Fibroblast of peridontal ligament (primary cell): ENCODE measurements at regions not wholly inside any gene's neighbourhood (a gene's known extent, or its start where the extent isn't known, plus 50 kb on each side); places are given as distances from the start of the nearest gene placed in this dataset.
"Not testable (repeated sequence)": the region's sequence is repeated elsewhere in the genome, so short reads cannot be mapped to it uniquely, and the experiment has no call there.

Experiments
- DNase-seq: peaks from one replicate; pipeline ENCODE4 v3.0.0-alpha.2; 2010; ENCODE audit errors: extremely low read depth

DNA sequence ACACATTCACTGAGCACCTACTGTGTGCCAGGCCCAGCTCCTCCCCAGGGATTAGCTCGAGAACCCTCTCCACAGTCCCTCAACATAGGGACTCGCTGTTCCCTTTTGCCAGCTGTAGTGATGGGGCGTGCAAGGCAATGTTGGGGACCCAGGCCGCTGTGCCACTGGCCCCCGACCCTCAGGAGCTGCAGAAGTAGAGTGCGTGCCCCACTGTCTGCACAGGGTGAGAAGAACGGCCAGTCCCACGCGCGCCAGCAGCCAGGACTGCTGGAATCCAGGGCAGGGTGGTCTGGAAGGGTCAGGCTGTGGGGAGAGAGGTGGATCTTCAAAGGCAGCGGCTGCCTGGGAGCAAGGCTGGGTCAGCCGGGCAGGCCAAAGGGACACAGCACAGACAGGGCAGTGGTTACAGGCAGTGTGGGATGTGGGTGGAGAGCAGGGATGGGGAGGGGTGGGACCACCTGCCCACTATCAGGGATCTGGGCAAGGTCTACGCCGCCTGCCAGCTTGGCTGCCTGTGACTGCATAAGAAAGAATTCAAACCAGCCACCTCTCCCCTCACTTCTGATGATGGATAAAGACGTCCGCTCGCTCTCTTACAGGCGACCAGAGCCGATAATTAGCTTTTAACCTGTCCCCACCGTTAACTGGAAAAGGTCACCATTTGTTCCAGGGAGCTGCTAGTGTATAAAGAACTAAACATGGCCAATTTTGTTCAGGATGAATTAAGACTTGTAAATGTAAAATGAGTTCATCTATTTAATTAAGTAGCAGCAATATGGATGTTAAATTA is 86.7 kb upstream of the GSE1 start:
- no peak for DNase-seq

GRCh38 chr16:85527042-85527766 is 85.9 kb upstream of the GSE1 start:
- DNase-seq: no peak

DNA sequence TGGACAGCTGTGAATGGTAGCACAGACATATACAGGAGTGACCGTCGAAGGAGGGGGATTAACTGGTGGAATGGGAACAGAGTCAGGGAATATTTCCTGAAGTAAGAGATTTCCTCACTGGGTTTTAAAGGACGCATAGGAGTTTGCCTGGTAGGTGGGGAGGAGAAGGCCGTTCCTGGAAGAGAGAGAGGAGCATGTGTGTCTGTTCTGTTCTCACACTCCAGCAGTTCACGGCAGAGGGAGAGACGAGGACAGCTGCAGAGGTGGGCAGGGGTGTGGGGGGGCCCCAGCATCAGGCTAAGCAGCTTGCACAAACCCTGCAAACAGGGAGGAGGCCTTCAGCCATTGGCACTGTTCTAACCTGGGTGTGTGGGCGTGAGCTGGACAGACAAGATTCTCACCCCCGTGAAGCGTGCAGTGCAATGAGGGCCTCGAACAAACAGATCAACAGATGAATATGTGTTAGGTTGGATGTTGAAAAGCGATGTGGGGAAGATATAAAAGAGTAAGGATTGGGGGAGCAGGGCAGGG is 85.3 kb upstream of the GSE1 start:
- DNase-seq: no peak

DNA sequence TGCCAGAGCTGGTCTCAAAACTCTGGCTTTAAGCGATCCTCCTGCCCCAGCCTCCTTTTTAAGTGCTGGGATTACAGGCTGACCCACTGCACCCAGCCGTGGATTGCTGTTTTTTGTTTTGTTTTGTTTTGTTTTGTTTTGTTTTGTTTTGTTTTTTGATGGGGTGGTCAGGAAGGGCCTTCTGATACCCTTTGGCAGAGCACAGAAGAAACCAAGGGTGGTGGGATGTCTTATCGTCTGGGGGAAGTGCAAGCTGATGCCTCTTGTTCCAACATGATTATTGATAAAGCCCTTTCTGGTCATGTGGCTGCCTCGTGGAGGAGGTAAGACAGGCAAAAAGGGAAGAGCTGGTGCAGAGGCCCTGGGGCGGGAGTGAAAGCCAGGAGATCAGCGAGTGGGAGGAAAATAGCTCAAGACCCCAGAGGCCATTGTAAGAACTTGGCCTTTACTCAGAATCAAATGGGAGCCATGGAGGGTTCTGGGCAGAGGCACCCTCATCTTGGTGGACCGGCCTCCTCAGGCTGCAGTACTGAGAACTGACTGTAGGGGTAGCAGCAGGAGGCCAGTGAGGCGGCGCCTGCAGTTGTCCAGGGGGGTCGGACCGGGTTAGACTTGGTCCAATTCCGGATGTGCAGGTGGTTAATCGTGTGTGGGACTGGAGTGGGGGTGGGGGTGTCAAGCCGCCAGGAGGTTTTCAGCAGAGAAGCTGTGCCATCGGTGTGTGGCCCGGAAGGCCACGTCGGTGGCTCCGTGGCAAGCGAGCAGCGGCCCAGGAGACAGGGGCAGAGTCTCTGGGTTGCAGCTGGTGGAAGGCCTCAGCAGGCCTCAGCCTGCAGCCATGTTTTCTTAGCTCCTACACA is 84.4 kb upstream of the GSE1 start:
- no peak for DNase-seq

DNA sequence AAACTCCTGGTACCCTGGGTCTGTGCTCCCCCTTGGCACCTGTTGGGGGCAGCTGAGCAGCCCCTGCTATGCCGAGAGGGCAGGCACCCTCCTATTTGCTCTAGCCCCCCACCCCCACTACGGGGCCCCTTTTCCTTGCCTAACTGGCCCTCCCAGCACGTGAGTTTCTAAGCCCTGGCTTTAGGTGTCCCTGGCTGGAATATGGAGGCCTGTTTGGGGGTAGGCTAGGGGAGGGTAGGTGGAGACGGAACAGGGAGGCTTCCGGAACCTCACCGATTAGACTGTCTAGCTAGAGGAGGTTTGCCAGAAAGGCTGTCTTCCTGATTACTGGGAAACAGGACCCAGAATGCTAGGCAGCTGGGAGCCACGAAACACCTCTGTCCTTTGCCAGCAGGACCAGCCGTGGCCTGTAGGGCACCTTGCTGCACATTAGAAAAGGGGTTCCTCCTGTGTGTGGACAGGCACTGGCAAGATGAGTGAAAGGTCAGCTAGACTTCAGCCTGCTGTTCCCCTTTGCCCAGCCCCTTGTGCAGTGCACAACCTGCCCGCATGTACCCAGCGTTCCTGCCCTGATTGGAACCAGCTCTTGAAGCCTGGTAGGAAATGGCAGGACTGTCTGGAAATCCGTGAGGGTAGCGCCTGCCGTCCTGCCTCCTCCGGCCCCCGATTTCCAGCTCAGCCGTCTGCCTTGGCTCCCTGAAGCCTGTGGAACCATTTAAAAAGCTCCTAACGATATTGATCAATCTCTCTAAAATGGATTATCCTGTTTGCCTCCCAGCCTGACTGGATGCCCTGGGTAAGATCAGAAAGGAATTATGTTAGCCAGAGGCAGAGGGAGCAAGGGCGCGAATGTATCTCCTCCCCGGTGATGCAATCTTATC is 83.4 kb upstream of the GSE1 start:
- DNase-seq: no peak

DNA sequence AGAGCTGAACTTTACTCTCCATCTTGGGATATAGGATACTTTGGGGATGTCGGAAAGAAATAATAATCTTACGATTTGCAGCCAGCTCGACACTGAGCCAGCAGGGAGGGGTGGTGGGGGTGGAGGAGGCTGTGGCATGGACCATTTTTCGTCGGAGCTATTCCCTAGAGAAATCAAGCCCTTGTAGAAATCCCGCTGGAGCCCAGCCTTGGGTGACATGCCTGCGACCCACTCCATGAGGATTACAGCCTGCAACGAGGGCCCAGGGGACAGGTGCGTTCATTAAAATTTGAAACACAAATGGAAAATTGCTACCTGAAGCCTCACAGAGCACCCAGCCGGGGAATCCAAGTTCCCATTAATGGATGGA is 82.8 kb upstream of the GSE1 start:
- no peak for DNase-seq

- DNase-seq: no peak
These were observed 81.6 kb upstream of the GSE1 start for GRCh38 chr16:85531516-85531915.

GRCh38 chr16:85532147-85532546 is 81.0 kb upstream of the GSE1 start:
- DNase-seq: no peak

DNA sequence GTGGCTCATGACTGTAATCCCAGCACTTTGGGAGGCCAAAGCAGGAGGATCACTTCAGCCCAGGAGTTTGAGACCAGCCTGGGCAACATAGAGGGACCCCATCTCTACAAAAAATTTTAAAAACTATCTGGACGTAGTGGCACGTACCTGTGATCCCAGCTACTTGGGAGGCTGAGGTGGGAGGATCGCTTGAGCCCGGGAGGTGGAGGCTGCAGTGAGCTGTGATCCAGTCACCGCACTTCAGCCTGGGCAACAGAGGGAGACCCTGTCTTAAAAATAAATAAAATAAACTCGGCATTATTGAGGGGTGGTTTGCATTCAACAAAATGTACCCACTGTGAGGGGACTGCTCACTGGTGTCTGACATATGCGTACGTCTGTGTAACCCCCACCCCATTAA is 79.5 kb upstream of the GSE1 start:
- not testable (repeated sequence) for DNase-seq

- no peak for DNase-seq
These were observed 78.4 kb upstream of the GSE1 start for GRCh38 chr16:85534536-85535351.

DNA sequence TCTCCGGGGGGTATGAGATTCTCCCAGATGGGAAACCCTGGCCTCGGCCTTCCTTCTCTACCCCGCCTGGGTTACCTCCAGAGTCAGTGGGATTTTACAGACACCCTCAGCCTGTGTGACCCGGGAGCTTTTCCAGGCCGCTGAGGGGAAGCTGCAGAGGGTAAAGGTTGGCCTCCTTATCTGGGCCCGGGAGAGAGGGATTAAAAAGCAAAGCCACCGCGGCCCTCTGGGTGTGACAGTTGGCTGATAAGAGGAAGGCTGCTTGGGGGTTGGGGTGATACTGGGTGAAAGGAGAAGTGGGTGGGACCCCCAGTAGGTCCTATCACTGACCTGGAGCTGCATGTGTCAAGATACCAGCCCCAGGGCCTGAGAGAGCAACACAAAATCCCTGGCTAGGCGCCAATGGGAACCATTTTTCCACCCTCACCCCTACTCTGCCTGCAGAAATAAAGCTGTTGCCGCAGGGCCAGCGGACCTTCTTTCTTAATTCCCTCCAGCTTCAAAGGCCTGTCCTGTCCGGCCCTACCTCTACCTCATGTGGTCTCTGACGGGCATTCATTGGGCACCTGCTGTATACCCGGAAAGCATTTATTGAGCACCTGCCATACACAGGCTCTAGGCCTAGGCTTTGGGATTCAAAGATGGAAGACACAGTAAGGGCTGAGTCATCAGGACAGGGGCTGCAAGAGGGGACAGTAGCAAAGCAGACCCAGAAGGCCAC is 77.6 kb upstream of the GSE1 start:
- no peak for DNase-seq

GRCh38 chr16:85536073-85536410 is 77.1 kb upstream of the GSE1 start:
- no peak for DNase-seq

DNA sequence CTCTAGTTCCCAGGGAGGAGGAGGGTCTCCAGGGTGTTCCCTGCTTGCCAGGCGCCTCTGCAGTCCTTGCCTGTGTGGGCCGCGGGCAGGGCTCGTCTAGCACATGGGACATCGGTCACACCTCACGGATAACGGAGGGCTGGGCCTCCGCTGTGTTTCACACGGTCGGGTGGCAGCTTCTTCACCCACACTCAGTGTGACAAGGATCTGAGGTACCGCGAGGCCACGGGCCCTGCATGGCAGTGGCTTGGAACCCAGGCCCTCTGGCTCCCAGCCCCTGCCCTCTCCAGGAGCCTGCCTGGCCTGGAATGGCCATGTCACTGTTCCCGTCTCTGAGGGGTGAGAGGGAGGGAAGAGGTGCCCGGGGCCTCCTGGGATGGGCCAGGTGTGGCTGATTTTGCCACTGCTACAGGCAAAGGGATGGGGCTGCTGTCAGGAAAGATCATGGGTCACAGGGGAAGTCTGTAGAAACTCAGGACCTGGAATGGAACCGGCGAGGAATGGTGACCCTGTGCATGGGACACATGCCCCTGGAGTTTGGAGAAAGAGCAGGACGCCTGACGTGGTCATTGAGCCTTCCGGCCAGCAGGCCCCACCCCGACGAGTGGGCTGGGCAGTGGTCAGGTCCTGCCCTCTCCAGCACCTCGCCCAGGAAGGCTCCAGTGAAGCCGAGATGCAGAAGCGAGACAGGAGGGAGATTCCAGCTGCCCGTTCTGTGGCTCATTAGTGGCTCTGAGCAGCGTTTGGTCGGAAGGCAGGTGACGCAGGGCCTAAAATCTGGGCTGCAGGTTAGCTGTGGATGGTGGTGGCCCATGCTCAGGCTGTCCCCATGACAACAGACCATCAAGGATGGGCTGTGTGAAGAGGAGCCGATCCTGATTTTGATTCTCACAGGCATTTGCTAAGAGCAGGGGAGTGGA is 76.5 kb upstream of the GSE1 start:
- no peak for DNase-seq

DNA sequence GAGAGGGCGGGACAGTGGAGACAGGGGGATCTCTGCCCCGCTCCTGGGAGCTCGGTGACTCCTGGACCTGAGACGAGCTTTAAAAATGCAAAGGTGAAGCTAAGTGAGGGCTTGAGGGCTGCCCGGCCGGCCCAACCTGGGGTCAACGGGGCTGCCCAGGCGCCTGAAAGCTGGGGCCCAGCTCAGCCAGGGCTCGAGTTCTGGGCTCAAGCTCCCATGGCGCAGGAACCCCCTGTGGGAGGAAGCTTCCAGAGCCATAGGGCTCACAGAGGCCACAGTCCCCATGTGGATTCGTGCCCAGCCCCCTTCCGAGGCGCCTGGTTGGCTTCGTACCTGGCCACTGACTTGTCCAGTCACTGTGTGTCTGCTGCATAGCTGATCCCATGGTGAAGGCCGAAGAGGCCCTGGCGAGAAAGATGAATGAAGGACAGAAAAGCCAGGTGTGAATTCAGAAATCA is 75.8 kb upstream of the GSE1 start:
- DNase-seq: no peak

- DNase-seq: no peak
These were observed 75.2 kb upstream of the GSE1 start for GRCh38 chr16:85537795-85538401.

DNA sequence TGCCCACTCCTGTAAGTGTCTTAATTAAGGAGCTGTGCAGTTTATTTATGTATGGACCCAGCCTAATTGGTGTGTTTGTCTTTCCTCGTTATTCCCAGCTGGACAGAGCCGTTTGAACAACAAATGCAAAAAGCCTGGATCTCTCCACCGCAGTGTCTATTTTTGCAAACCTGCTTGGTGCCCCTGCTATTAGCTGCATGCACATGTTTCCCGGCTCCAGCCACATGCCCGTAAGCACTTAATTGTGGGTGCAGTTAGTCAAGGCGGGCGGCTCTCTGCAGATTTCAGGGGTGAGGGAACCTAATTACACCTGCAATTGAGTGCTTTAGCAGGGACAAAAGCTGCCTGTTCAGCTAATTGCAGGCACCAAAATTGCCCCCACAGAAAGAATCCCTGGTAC is 74.0 kb upstream of the GSE1 start:
- no peak for DNase-seq

- DNase-seq: no peak
These were observed 73.4 kb upstream of the GSE1 start for GRCh38 chr16:85539629-85540291.

DNA sequence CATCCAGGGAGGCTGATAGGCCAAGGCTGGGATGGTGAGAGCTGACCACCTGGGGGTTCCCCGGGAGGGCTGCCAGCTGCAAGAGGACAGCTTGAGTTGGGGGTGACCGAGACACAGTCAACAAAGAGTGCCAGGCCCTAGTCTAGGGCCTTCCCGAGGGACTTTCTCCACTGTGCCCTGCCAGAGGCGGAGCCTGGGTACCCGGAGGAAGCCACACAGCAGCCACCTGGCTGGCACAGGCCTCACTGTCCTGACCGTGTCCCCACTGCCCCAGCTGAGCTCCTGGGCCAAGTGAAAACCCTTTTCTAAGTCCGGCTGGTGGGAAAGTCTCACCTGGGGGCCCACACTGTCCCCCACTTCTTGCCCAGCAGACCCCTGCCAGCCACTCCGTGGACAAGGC is 71.9 kb upstream of the GSE1 start:
- no peak for DNase-seq
